Endodermal cell (in vitro differentiated cells): ENCODE measurements at regions not wholly inside any gene's neighbourhood (a gene's known extent, or its start where the extent isn't known, plus 50 kb on each side); places are given as distances from the start of the nearest gene placed in this dataset.
A peak's percentile ranks its signal among the peaks of the same experiment; 100 is the strongest.

ENCODE experiments used
- DNase-seq: peaks from one replicate; pipeline ENCODE4 v3.0.0-alpha.2; 2017
- H3K27ac ChIP-seq: 2 replicates; pipeline ENCODE4 v1.5.1; 2013; ENCODE audit warnings: mild to moderate bottlenecking, low read depth, low read length, moderate library complexity
- H3K27me3 ChIP-seq: 2 replicates; pipeline ENCODE4 v1.6.1; 2013; ENCODE audit warnings: mild to moderate bottlenecking, low read length, moderate library complexity; ENCODE audit not compliant: insufficient read depth, control insufficient read depth, poor library complexity, severe bottlenecking
- H3K36me3 ChIP-seq: 2 replicates; pipeline ENCODE4 v1.7.0; 2013; ENCODE audit warnings: mild to moderate bottlenecking, low read length, moderate library complexity; ENCODE audit not compliant: control insufficient read depth, insufficient read depth
- H3K4me1 ChIP-seq: one replicate; pipeline ENCODE4 v1.7.0; 2013; ENCODE audit warnings: low read length; ENCODE audit not compliant: control insufficient read depth, insufficient read depth
- H3K4me3 ChIP-seq: 2 replicates; pipeline ENCODE4 v1.5.1; 2013; ENCODE audit warnings: mild to moderate bottlenecking, low read length, moderate library complexity
- H3K9ac ChIP-seq: 2 replicates; pipeline ENCODE4 v1.6.1; 2013; ENCODE audit warnings: mild to moderate bottlenecking, low read length, moderate library complexity; ENCODE audit not compliant: poor library complexity, severe bottlenecking; ENCODE audit errors: extremely low read depth
- H3K9me3 ChIP-seq: 2 replicates; pipeline ENCODE4 v1.6.1; 2013; ENCODE audit warnings: mild to moderate bottlenecking, low read length, moderate library complexity; ENCODE audit not compliant: control insufficient read depth
- H3K27ac Mint-ChIP-seq: 2 replicates; pipeline ENCODE4 v1.8.0; 2020; ENCODE audit warnings: mixed read lengths
- H3K27me3 Mint-ChIP-seq: 2 replicates; pipeline ENCODE4 v1.8.0; 2021; ENCODE audit warnings: mild to moderate bottlenecking, mixed read lengths; ENCODE audit not compliant: insufficient read depth
- H3K36me3 Mint-ChIP-seq: 2 replicates; pipeline ENCODE4 v1.8.0; 2020; ENCODE audit warnings: low read depth, mixed read lengths
- H3K4me1 Mint-ChIP-seq: 2 replicates; pipeline ENCODE4 v1.8.0; 2020; ENCODE audit warnings: mixed read lengths
- H3K4me3 Mint-ChIP-seq: 2 replicates; pipeline ENCODE4 v1.8.0; 2020; ENCODE audit warnings: mild to moderate bottlenecking, moderate library complexity, mixed read lengths
- H3K9me3 Mint-ChIP-seq: 2 replicates; pipeline ENCODE4 v1.8.0; 2020; ENCODE audit warnings: mild to moderate bottlenecking, mixed read lengths
- CTCF ChIP-seq: fragments of 200-600 bp; sonication (generic); conservative IDR thresholded peaks from 2 replicates; pipeline ENCODE4 v1.5.0; 2021; ENCODE audit warnings: antibody characterized with exemption, mild to moderate bottlenecking
- WGBS, 2 experiments: methylation state at CpG; one replicate each; pipeline versions ENCODE4 v1.1.5 to v1.1.7; 2013; ENCODE audit warnings: missing lambda C conversion rate in 2 of 2, mixed read lengths in 1 of 2; ENCODE audit not compliant: insufficient coverage in 1 of 2, insufficient read length in 1 of 2; 5-methylcytosine and 5-hydroxymethylcytosine counted together

GRCh38 chrX:77223046-77223445 lies 224.1 kb upstream of the FGF16 start:
- Mint-ChIP-seq H3K4me3 (no peak overlapping the region), H3K4me1 (peaks cover 8% of the 10 kb centered on the region), H3K36me3 (peaks cover 3% of the 10 kb centered on the region), H3K9me3 (peaks cover 73% of the 10 kb centered on the region), H3K27me3 (peaks cover 56% of the 10 kb centered on the region), H3K27ac (no peak overlapping the region)
- no peaks in the 10 kb centered on the region for H3K36me3 ChIP-seq
- 8% methylated on average over 7 of the region's 8 CpGs; no CpG with 5 or more reads in 1 of the 2 experiments for WGBS, 2 experiments
- H3K4me1 ChIP-seq: no peaks in the 10 kb centered on the region
- TF ChIP-seq CTCF: no peak
- H3K27ac ChIP-seq: no peak overlapping the region
- H3K9me3 ChIP-seq: peaks cover 16% of the 10 kb centered on the region
- no peaks in the 10 kb centered on the region for H3K27me3 ChIP-seq
- H3K4me3 ChIP-seq: no peak overlapping the region
- H3K9ac ChIP-seq: no peak overlapping the region
- DNase-seq: peak; percentile 88

- Histone ChIP-seq H3K9me3 (peaks cover 7% of the 10 kb centered on the region), H3K4me3 (no peak overlapping the region), H3K9ac (no peak overlapping the region), H3K4me1 (no peaks in the 10 kb centered on the region), H3K27ac (no peak overlapping the region), H3K27me3 (no peaks in the 10 kb centered on the region), H3K36me3 (no peaks in the 10 kb centered on the region)
- Mint-ChIP-seq H3K4me3 (no peak overlapping the region), H3K36me3 (no peaks in the 10 kb centered on the region), H3K27me3 (no peaks in the 10 kb centered on the region), H3K27ac (no peak overlapping the region), H3K9me3 (peaks cover 96% of the 10 kb centered on the region), H3K4me1 (no peaks in the 10 kb centered on the region)
- no peak for DNase-seq
- WGBS, 2 experiments: 67 to 71% methylated on average over 1 to 2 of the region's 2 CpGs
- no peak for TF ChIP-seq CTCF
These were observed 182.7 kb upstream of the FGF16 start for GRCh38 chrX:77264490-77264889.

GRCh38 chrX:77275392-77275791 lies 171.8 kb upstream of the FGF16 start:
- Histone ChIP-seq H3K4me3 (no peak overlapping the region), H3K9me3 (peaks cover 8% of the 10 kb centered on the region), H3K9ac (no peak overlapping the region), H3K27ac (no peak overlapping the region), H3K4me1 (no peaks in the 10 kb centered on the region), H3K27me3 (no peaks in the 10 kb centered on the region), H3K36me3 (no peaks in the 10 kb centered on the region)
- DNase-seq: no peak
- 100% methylated on average over 1 of the region's 1 CpG; no CpG with 5 or more reads in 1 of the 2 experiments for WGBS, 2 experiments
- TF ChIP-seq CTCF: no peak
- peaks cover 79% of the 10 kb centered on the region for H3K9me3 Mint-ChIP-seq
- H3K27ac Mint-ChIP-seq: no peak overlapping the region
- no peaks in the 10 kb centered on the region for H3K36me3 Mint-ChIP-seq
- no peaks in the 10 kb centered on the region for H3K4me1 Mint-ChIP-seq
- no peak overlapping the region for H3K4me3 Mint-ChIP-seq
- H3K27me3 Mint-ChIP-seq: no peaks in the 10 kb centered on the region
